22Rv1 (cell line): ENCODE measurements at regions not wholly inside any gene's neighbourhood (a gene's known extent, or its start where the extent isn't known, plus 50 kb on each side); places are given as distances from the start of the nearest gene placed in this dataset.

Experiments
- CTCF ChIP-seq: fragments of 450-650 bp; IDR thresholded peaks from 2 replicates; pipeline ENCODE4 v1.5.1; 2017; ENCODE audit warnings: mild to moderate bottlenecking
- ZFX ChIP-seq: fragments of 450-650 bp; IDR thresholded peaks from 2 replicates; pipeline ENCODE4 v1.6.1; 2017; ENCODE audit warnings: antibody characterized with exemption, borderline replicate concordance

GRCh38 chr20:17140894-17141293 lies 85.9 kb upstream of the PCSK2 start:
- no peak for TF ChIP-seq CTCF
- TF ChIP-seq ZFX: no peak
